ENCODE measurements at regions not wholly inside any gene's neighbourhood (a gene's known extent, or its start where the extent isn't known, plus 50 kb on each side); places are given as distances from the start of the nearest gene placed in this dataset.

DNA sequence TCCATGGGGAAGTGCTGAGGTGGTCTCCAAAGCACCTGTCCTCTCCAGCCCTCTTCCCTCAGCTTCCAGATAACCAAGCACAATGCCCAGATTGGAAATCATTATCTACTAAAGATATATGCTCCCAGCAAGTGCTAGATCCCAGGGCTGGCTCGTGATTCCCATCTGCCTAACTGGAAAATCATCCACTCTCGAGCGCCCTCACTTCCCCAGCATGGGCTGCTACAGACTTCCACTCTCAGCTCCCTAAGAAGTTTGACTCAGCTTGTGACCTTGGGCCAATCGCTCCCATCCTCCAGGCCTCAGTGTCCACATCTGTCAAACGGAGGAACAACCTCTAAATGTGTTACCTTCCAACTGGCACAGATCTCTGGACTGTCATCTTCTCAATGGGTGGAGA, 112.4 kb upstream of the ZMIZ1 start:
- TF ChIP-seq CTCF (IDR thresholded peaks at IDR 0.05) (no peak), POLR2A (IDR thresholded peaks at IDR 0.05) (no peak), EP300 (IDR thresholded peaks at IDR 0.05) (no peak)
